Activated B cell treated with CpG ODN at 0.5 μM for 24 hours (primary cell): ENCODE measurements at regions not wholly inside any gene's neighbourhood (a gene's known extent, or its start where the extent isn't known, plus 50 kb on each side); places are given as distances from the start of the nearest gene placed in this dataset.

Source experiments
- ATAC-seq: fragments of 200-7000 bp; cut with Tn5 transposase; one replicate; pipeline ENCODE4 v1.10.0; 2021; ENCODE audit warnings: low read depth, mild to moderate bottlenecking, moderate library complexity
- CTCF ChIA-PET: fragments of 350-600 bp; sonication (Branson Sonifier 250); formaldehyde crosslinking; loops from one replicate; lab custom pipeline; 2021; ENCODE audit warnings: antibody characterized with exemption; lab: Charles Lee
- POLR2A ChIA-PET: fragments of 350-600 bp; sonication (Branson Sonifier 250); formaldehyde crosslinking; loops from one replicate; lab custom pipeline; 2021; ENCODE audit warnings: antibody characterized with exemption; lab: Charles Lee
- DNase-seq: peaks from one replicate; pipeline ENCODE4 v3.0.0; 2022
- H3K27ac Mint-ChIP-seq: one replicate; pipeline ENCODE4 v1.8.0; 2020; ENCODE audit warnings: mixed read lengths
- H3K27me3 Mint-ChIP-seq: one replicate; pipeline ENCODE4 v1.8.0; 2021; ENCODE audit warnings: mixed read lengths
- H3K36me3 Mint-ChIP-seq: one replicate; pipeline ENCODE4 v1.8.0; 2021; ENCODE audit warnings: low read depth, mixed read lengths
- H3K4me1 Mint-ChIP-seq: one replicate; pipeline ENCODE4 v1.8.0; 2021; ENCODE audit warnings: mixed read lengths
- H3K4me3 Mint-ChIP-seq: one replicate; pipeline ENCODE4 v1.8.0; 2020; ENCODE audit warnings: mild to moderate bottlenecking, mixed read lengths
- H3K9me3 Mint-ChIP-seq: one replicate; pipeline ENCODE4 v1.8.0; 2020; ENCODE audit warnings: mixed read lengths
- intact Hi-C: fragments of 100-400 bp; cut with micrococcal nuclease; formaldehyde crosslinking; loops from one replicate; pipeline ENCODE4 v1.15.1; 2024
- TF ChIP-seq, protein P1 (sequence below): fragments of 200-600 bp; IDR thresholded peaks from one replicate; pipeline ENCODE4 v1.8.0; 2022; ENCODE audit warnings: antibody characterized with exemption, mild to moderate bottlenecking

DNA sequence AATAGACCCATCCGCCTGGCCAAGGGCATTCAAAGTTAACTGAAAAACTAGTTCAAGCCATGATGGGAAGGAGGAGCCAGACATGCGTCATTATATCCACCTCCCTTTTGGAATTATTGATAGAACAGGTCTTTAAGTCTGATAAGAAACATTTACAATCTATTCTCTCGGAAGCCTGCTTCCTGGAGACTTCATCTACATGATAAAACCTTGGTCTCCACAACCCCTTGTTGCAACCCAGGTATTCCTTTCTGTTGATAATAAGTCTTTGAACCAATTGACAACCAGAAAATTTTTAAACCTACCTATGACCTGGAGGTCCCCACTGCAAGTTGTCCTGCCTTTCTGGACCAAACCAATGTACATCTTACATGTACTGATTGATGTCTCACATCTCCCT, 451.3 kb downstream of the NAF1 start:
- POLR2A ChIA-PET = no interaction called here
- no peak overlapping the region for H3K4me3 Mint-ChIP-seq

DNA sequence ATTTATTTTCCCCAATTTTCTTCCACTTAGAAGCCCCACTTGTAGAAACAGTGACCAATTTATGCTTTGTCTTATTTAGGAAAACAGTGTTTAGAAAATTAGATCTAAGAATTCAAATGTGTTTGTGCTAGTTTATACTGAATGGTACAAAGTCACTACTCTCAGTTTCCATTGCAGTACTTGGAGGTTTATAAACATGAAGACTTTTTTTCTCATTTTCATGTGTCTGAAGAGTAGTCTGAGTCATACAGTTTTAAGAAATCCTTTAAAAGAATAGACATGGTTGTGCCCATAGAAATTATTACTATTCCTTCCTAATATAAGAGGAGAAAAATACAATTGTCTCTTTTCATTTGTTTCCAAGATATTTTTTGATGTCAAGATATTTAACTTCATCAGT, 458.7 kb downstream of the NAF1 start:
- Mint-ChIP-seq H3K27ac (no peak overlapping the region), H3K9me3 (no peaks in the 10 kb centered on the region), H3K4me1 (no peaks in the 10 kb centered on the region), H3K36me3 (no peaks in the 10 kb centered on the region), H3K27me3 (no peaks in the 10 kb centered on the region), H3K4me3 (no peak overlapping the region)
- POLR2A ChIA-PET = no interaction called here
- no peak for ATAC-seq
- no peak for DNase-seq
- intact Hi-C loops = no loop called here
- CTCF ChIA-PET = no interaction called here
- TF ChIP-seq, protein P1, sequence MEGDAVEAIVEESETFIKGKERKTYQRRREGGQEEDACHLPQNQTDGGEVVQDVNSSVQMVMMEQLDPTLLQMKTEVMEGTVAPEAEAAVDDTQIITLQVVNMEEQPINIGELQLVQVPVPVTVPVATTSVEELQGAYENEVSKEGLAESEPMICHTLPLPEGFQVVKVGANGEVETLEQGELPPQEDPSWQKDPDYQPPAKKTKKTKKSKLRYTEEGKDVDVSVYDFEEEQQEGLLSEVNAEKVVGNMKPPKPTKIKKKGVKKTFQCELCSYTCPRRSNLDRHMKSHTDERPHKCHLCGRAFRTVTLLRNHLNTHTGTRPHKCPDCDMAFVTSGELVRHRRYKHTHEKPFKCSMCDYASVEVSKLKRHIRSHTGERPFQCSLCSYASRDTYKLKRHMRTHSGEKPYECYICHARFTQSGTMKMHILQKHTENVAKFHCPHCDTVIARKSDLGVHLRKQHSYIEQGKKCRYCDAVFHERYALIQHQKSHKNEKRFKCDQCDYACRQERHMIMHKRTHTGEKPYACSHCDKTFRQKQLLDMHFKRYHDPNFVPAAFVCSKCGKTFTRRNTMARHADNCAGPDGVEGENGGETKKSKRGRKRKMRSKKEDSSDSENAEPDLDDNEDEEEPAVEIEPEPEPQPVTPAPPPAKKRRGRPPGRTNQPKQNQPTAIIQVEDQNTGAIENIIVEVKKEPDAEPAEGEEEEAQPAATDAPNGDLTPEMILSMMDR = no peak

More for the DNA sequence above, 451.3 kb downstream of the NAF1 start:
- H3K9me3 Mint-ChIP-seq = no peaks in the 10 kb centered on the region
- ATAC-seq (no peak), DNase-seq (no peak)
- CTCF ChIA-PET = no interaction called here
- no peaks in the 10 kb centered on the region for H3K27me3 Mint-ChIP-seq
- intact Hi-C loops = no loop called here
- TF ChIP-seq, protein P1 = no peak
- H3K4me1 Mint-ChIP-seq = no peaks in the 10 kb centered on the region
- no peak overlapping the region for H3K27ac Mint-ChIP-seq
- H3K36me3 Mint-ChIP-seq = no peaks in the 10 kb centered on the region

DNA sequence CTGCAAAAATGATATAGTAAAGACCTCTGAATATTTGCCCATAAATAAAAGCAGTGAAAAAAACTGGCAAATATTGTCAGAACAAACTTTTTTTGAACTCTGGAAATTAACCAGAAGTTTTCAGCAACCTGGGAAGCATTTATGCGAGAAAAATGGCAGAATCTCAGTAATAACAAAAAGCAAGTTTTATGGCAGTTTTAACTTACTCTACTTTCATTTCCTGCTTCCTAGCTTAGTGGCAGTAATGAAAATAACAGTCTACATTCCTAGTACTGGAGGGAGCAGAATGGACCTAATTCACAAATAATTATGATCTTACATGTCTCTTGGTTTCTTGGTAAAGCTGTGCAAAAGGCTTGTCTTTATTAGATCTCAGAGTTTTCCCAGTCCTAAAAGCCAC, 460.1 kb downstream of the NAF1 start:
- ChIA-PET POLR2A (no interaction called here), CTCF (no interaction called here)
- Mint-ChIP-seq H3K27ac (no peak overlapping the region), H3K4me3 (no peak overlapping the region), H3K36me3 (no peaks in the 10 kb centered on the region), H3K4me1 (no peaks in the 10 kb centered on the region), H3K9me3 (no peaks in the 10 kb centered on the region), H3K27me3 (no peaks in the 10 kb centered on the region)
- intact Hi-C loops = no loop called here
- ATAC-seq = no peak
- TF ChIP-seq, protein P1 = no peak
- DNase-seq = no peak

- Mint-ChIP-seq H3K4me3 (no peak overlapping the region), H3K36me3 (no peaks in the 10 kb centered on the region), H3K4me1 (no peaks in the 10 kb centered on the region), H3K9me3 (no peaks in the 10 kb centered on the region), H3K27me3 (no peaks in the 10 kb centered on the region), H3K27ac (no peak overlapping the region)
- intact Hi-C loops = no loop called here
- TF ChIP-seq, protein P1 = no peak
- ATAC-seq (no peak), DNase-seq (no peak)
- POLR2A ChIA-PET = no interaction called here
- CTCF ChIA-PET = no interaction called here
Observed at GRCh38 chr4:162706051-162706450, 460.6 kb downstream of the NAF1 start.

DNA sequence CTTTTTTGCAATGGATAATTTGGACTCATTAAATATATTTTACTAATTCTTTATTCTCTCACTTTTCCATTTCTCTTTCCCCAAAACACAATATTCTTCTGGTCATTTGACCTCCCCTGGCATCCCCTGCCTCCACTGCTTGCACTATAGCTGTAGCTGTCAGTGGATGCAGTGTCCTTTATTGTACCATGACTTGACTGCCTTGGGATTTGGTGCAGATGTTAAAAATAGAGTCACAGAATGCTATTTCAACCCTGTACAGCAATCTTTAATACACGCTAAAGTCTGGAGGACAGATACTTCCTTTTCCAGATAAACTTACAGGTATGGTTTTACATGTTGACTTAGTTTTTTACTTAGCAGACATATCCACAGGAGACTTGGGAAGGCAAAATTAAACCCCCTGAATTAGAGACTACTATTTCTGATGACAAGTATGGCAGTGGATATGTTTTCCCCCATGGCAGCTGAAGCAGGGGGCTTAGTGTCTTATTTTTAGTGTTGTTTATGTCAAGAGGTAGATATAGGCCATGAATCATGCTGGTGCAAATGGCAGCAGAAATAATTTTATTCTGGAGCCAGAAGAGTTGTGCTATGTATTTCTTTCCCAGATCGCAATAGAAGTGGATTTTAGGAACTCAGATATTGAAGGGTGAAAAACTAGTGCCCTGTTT, 461.4 kb downstream of the NAF1 start:
- no peak for ATAC-seq
- ChIA-PET POLR2A (no interaction called here), CTCF (no interaction called here)
- TF ChIP-seq, protein P1 = no peak
- Mint-ChIP-seq H3K27me3 (no peaks in the 10 kb centered on the region), H3K27ac (no peak overlapping the region), H3K9me3 (no peaks in the 10 kb centered on the region), H3K4me1 (no peaks in the 10 kb centered on the region), H3K4me3 (no peak overlapping the region), H3K36me3 (no peaks in the 10 kb centered on the region)
- intact Hi-C loops = no loop called here
- DNase-seq = no peak
